ENCODE measurements at regions not wholly inside any gene's neighbourhood (a gene's known extent, or its start where the extent isn't known, plus 50 kb on each side); places are given as distances from the start of the nearest gene placed in this dataset.
"Not testable (repeated sequence)": the region's sequence is repeated elsewhere in the genome, so short reads cannot be mapped to it uniquely, and the experiment has no call there.

DNA sequence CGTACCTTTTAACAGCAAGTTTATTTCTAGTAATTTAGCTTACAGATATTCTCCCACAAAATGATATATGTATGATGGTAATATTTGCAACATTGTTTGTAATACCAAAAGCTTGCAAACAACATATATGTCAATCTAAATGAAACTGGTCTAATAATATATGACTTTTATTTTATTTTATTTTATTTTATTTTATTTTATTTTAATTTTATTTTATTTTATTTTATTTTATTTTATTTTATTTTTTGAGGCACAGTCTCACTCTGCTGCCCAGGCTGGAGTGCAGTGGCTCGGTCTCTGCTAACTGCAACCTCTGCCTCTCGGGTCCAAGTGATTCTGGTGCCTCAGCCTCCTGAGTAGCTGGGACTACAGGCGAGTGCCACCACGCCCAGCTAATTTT lies 94.6 kb upstream of the ABCA1 start:
- not testable (repeated sequence) for DNase-seq (ENCODE audit: low read depth)

DNA sequence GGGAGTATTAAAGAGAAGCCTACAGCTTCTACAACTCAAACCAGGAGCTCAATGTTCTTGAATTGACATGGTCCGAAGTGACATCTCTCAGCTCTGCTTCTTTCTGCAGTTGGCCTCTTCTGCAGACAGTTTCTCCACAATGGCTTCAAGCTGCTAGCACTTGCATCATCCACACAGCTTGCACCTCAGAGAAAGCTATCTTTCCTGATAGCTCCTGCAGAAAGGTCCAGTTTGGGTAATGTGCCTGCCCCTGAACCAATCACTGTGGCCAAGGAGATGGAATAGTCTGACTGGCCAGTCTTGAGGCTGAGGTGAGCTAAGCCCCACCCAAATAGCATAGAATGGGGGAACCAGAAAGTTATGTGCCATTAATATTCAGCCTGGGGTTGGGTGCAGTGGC lies 95.8 kb upstream of the ABCA1 start:
- DNase-seq (ENCODE audit: low read depth), result no peak

DNA sequence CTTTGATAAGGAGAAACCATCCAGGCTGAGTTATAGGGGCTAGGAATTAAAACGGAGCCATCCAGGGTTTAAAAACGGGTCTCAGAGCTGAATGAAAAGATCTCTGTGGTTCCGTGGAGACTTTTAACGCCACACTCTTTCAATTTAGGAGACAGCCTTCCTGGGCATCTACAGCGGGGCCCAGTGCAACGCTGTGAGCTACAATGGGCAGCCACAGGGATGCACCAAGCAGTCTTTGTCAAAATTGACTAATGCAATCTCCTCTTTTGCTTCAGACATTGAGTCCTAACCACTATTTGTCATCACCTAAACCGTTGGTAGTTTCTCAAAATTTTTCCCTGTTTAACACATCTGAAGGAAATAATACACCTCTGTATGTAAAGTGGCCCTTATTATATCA lies 96.6 kb upstream of the ABCA1 start:
- no peak for DNase-seq (ENCODE audit: low read depth)

DNA sequence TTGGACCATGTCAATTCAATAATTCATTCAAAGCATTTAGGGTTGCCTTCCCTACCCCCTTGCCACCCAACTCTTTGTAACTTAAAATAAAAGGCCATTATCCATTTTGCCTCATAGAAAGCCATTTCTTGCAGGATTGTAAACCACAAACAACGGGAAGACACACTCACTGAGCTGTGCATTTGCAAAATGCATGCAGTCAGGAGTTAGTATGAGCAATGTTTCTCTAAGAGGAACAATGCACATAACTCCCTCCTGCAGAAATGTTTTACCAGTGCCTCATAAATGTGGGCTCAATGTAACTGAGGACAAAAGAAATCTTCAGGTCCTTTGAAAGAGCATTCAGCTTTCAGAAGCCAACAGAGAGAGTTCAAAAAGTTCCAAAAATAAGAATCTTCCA lies 98.5 kb upstream of the ABCA1 start:
- no peak for DNase-seq (ENCODE audit: low read depth)

DNA sequence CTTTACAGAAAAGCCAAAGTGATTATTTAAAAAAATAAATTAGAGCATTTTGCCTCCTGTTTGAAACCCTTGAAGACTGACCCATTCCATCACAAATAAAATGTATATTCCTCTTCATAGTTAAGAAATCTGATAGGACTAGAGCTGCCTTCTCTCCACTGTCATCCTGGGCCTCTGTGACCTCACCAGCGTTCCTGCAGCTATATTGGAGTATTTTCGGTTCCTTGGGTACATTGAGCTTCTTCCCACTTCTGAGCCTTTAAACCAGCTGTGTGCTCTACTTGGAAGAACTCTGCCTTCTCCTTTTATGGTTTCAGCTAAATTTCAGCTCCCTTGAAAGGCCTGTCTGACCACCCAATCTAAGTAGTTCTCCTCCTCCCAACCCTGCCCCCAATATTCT lies 99.1 kb upstream of the ABCA1 start:
- no peak for DNase-seq (ENCODE audit: low read depth)

DNA sequence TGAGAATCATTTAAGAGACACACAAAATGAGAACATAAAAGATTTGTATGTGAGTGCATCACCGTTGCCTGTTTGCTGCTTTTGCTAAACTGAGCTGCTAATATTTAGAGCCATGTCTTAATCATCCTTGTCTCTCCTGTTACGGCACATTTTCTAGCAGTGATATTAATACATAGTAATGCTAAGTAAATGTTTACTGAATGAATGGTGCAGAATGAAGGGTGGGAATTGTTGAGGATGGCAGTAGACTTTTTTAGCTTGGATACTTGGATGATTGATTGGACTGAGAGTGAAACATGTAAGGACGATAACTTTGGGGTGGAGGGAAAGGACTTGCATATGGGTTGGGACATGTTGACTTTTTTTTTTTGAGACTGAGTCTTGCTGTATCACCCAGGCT lies 102.3 kb upstream of the ABCA1 start:
- DNase-seq (ENCODE audit: low read depth), result no peak

DNA sequence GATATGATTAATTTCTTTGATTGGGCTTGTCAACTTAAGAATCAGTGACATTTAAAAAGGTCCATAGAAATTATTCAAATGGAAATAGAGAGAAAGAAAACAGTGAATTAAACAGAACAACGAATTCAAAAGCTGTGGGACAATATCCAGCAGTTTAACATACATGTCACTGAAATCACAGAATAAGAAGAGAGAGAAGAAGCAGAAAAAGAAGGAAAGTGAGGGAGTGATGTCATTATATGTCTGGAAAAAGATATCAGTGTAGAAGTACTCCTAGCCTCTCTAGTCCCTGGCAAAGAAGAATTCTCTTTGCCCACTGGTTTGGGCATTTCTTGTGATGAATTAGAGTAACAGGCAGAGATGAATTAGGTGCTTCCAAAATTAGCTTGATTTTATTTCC lies 109.2 kb upstream of the ABCA1 start:
- DNase-seq (ENCODE audit: low read depth), result no peak

DNA sequence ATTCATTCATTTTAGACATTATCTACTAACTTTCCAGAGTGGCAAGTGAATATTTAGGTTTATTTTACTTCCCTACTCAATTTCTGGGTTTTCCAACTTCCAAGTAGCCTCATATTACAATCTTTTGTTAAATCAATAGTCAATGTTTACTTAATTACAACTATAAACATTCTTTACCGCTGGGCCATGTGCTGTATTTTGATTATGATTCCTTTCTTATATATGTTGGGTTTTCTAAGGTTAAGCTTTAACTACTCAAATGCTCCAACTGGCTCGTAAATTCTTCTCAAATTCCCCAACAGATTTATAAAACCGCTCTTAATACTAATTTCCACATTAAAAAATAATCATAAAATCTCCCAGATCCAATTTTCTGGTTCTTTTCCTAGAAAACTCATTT lies 110.1 kb upstream of the ABCA1 start:
- no peak for DNase-seq (ENCODE audit: low read depth)

DNA sequence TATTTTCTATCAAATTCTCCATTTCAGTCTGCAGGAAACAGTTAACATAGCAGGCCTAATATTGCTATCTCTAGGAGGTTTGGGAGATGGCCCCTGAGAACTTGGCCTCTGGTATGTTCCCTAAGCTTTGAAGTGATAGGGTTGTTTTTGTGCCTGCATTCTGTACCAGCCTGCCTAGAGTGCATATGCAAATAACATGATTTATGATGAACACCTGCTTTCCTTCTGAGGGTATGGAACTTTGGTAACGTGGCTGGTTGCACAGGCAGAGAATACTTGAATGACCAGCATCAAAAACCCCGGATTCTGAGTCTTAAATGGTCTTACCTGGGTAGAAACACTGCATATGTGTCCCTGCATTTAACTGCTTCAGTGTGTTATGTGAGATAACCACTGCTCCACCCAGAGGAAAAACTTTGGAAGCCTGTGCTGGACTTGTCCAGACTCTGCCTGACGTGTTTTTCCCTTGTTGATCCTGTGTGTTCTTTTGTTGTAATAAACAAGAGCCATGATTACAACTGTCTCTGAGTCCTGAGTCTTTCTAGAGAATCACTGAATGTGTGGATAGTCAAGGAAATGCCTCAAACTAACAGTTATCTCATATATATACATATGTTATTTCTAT lies 111.3 kb upstream of the ABCA1 start:
- no peak for DNase-seq (ENCODE audit: low read depth)

DNA sequence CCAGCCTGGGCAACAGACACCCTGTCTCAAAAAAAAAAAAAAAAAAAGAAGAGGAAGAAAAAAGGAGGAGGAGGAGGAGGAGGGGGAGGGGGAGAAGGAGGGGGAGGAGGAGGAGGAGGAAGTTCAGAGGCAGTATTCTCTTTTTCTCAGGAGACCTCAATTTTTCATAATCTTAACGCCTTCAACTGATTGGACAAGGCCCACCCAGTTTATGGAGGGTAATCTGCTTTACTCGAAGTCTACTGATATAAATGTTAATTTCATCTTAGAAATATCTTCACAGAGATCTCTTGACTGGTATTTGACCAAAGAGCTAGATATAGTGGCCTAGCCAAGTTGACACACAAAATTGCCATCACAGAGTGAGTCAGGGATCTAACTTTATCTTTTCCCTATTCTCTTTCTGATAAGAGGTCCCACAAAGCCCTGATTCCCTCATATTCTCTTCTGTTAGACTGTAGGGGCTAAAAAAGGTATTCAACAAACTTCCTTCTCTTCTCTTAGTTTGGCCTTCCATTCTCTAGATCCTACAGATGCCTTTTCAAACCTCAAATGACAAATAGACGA lies 115.5 kb upstream of the ABCA1 start:
- no peak for DNase-seq (ENCODE audit: low read depth)

DNA sequence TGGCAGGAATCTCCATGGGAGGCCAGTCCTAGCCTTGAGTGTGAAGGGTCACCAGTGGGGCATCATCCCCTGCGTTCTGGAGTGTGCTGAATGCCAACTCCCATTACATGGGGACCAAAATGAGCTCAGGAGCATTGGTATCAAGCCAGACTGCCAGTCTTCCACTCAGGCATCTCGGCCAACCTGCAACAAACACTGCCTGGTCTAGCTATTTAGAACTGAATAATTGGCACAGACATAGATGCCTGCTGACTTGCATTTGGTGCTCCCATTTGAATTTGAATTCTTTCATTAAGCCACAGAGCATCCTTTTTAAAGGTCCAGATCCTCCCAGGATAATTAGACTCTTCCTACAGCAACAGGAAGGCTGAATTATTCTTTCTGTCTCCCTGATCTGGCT lies 116.6 kb upstream of the ABCA1 start:
- no peak for DNase-seq (ENCODE audit: low read depth)

DNA sequence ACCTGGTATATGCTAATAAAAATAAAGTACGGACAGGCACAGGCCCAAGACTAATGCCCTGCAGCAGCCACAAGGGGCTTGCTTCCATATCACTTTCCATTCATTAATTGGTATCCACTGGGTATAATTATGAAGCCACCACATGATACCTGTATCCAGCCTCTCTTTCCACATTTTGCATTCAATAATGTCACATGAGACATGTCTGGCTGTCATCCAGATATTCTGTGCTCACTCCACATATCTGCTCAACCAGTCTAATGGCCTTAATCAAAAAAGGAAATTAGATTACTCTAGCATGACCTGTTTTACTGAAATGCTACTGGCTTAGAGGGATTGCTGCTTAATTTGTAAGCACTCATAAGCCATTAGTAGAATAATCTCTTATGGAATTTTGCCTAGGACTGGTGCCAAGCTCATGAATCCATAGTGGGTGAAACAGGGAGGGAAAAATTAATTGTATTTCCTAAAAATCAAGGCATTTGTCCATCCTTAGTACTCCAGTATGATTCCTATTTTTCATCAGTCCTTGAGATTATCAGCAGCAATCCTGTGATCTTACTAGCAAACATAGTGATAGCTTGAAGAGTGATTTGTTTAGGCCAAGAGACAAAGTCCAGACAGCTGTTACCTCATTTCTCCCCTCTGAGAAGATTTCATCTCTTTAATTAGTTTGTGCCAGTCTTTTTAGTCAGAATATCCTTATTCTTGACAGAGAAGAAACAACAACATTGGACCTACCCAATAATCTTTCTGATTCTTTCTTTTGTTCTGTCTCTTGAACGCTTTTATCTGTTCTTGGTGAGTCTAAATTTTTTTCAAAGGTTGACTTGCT lies 119.2 kb upstream of the ABCA1 start:
- DNase-seq (ENCODE audit: low read depth), result no peak

DNA sequence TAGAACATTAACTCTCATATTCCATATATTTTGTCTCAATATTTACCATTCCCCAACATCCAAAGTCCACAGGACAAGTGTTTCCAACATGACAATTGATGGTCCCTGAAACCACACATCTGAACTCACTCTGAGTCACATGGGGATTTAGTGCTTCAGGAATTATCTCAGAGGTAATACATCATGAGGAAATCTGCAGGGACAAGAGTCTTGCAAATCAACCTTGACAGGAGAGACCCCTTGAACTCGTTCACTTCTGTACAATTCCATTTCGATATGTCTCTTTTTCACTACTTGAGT lies 119.7 kb upstream of the ABCA1 start:
- no peak for DNase-seq (ENCODE audit: low read depth)

DNA sequence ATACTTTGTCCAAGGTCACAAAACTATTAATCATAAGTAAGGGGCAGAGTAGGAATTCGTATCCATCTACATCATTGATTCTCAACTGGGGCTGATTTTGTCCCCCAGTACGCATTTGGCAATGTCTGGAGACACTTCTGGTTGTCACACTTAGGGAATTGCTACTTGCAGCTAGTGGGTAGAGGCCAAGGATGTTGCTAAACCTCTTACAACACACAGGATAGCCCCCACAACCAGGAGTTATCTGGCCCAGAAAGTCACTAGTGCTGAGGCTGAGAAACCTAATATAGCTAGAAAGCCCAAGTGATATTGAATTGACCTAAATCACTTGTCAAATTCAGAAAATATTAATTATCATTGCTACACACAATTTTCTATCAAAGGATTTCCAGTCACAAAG lies 120.4 kb upstream of the ABCA1 start:
- no peak for DNase-seq (ENCODE audit: low read depth)

DNA sequence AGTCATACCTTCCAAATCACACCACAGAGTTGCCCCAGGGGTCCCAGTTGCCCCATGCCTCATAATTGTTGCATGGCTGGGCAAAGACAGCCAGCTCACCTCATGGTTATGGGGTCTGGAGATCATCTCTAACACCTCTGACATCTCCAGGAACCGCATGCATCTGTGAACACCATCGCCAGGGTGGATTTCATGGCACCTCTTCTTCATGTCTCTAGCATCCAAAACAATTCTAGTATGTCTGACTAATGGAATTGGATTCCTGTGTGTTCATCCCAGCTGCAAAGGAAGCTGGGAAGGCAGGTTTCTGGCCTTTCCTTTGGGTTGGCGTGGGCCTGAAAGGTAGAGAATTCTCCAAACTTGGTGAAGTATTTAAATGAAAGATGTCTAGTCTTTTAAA lies 122.3 kb upstream of the ABCA1 start:
- DNase-seq (ENCODE audit: low read depth), result no peak

DNA sequence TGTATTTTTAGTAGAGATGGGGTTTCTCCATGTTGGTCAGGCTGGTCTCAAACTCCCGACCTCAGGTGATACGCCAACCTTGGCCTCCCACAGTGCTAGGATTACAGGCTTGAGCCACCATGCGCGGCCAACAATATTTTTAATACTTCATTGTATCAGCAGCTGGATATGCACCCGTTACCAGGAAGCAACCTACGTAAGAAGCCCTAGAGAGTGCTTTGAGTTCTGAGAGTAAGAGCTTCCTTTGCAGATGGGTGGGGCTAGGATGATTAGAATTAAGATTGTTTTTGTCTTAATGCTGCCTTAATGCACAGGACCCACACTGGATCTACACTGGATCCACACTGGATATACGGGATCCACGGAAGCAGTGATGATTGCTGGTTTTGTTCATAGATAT lies 123.9 kb upstream of the ABCA1 start:
- no peak for DNase-seq (ENCODE audit: low read depth)

DNA sequence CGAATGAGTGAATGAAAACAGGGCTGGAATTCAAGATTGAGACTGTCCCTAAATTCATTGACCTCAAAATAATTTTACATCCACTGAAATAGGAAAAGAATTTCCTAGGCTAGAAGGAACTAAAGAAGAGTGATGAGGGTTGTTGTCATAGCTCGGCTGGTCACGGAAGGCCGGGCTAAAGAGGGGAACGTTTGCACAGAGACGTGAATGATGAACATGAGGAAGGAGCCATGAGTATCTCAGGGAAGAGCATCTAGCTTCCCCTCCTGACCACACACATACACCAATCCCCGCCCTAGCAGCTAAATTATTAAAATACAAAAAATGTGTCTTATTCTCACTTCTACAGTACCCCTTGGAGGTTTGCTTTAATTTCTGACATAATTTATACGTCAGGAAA lies 124.4 kb upstream of the ABCA1 start:
- no peak for DNase-seq (ENCODE audit: low read depth)

DNA sequence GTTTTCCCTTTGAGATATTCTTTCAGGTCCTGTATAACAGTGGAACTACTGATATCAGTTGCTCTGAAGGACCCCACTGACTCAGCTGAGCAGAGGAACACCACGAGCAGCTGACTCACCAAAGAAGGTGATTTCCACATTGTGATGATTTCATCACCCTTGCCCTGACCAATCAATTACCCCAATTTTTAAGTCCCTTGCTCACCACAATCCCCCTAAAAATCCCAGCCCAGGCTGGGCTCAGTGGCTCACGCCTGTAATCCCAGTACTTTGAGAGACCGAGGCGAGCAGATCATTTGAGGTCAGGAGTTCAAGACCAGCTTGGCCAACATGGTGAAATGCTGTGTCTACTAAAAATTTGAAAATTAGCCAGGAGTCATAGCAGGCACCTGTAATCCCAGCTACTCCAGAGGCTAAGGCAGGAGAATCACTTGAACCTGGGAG lies 125.3 kb upstream of the ABCA1 start:
- DNase-seq (ENCODE audit: low read depth), result no peak

DNA sequence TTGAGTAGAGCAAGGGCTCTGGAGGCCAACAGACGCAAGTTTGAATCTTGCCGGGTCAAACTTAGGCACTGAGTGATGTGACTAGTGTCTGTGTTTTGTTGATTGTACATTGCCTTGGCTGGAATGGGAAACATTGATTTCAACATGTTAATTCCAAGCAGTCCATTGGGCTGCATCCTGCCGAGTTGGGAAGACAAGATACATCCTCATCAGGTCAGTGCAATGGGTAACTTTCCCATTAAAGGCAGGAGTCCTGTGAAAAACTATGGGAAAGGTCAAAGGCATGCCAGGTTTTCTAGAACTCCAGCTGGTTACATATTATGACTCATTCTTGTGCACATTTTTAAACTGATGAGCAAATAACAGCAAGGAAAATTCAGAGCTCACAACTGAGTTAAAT lies 126.5 kb upstream of the ABCA1 start:
- no peak for DNase-seq (ENCODE audit: low read depth)

DNA sequence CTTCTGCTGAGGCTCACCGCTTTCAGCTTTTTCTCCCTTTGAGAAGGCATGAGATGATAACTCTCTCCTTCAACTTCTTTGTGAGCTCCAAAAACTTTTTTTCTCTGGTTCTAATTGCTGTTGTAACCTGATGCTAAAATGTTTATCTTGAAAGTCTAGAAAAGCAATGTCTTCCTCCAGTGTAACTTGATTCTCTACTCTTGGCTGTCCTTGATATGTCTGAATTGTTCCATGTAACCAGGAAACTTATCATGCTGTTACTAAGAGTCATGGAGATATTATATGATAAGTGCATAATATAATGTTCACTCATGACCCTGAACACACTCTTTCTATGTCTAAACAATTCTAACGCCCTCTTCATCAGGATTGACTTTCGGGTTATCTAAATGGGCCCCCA lies 128.0 kb upstream of the ABCA1 start:
- DNase-seq (ENCODE audit: low read depth), result no peak

DNA sequence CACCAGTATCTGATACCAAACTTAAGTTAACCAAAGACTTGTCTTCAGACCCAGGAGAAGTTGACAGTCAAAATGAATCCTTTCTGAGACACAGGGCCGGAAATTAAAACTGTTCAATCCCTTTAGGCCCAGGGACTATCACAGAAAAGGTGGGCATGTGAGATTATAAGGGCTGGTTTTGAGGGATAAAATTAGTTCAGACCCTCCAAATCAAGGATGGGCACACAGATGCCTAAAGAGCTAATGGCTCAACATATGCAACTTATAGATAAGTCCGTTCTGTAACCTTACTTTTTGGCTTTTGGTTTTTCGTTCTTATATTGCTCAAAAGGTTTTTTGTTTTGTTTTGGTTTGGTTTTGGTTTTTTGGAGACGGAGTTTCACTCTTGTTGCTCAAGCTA lies 129.6 kb upstream of the ABCA1 start:
- no peak for DNase-seq (ENCODE audit: low read depth)

DNA sequence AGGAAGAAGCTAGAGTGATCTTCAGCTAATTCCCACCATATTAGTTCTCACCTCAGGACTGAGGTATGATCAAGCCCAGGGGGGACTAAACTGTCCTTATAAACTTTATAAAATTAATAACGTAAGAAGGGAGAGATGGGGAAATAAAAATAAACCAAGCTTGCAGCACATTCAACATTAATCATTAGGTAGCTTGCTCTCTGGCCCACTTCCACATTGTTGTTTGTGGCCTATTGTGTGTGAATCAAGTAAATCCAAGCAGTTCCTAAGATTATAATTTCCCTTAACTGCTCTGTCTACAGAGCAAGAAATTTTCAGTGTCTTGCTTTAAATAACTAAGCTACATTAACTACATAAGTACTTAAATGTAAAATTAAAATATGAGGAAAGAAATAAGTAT lies 131.3 kb upstream of the ABCA1 start:
- DNase-seq (ENCODE audit: low read depth), result no peak

DNA sequence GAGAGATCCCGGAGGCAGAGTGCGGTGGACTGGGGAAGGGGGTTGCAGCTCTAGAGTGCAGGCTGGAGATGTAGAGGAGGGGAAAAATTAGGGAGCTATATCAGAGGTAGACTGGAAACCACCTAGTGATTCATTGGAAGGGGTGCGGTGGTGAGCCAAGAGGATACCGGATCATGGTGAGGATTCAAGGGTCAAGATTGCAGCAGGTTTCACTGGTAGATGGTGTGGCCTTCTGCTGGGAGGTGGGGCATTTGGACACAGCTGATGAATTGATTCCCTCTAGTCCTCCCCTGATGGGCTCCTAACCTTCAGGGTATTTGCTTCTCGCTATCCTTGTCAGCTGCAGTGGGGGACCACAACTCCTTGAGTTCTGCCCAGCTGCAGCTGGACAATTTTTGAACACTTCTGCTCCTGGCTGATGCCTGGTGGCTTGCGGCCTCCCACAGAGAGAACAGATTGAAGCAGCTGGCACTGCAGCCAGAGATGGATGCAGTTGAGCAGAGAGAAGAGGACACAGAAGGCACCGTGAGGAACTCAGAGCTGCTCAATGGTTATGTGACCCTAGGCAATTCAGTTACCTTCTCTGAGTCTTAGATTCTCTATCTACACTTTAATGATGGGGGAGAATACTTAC lies 134.4 kb upstream of the ABCA1 start:
- DNase-seq (ENCODE audit: low read depth), result no peak
